WTC11 (cell line): ENCODE measurements at regions not wholly inside any gene's neighbourhood (a gene's known extent, or its start where the extent isn't known, plus 50 kb on each side); places are given as distances from the start of the nearest gene placed in this dataset.

Experiments used
- ATAC-seq: fragments of 200-7000 bp; cut with Tn5 transposase; 2 replicates; pipeline ENCODE4 v1.10.0; 2021; ENCODE audit warnings: mild to moderate bottlenecking, moderate library complexity
- CTCF ChIA-PET: fragments of 300-600 bp; sonication (Branson Sonifier 250); formaldehyde crosslinking; loops from one replicate; lab custom pipeline; 2021; ENCODE audit warnings: antibody characterized with exemption; lab: Charles Lee
- POLR2A ChIA-PET: fragments of 350-600 bp; sonication (Branson Sonifier 250); formaldehyde crosslinking; loops from one replicate; lab custom pipeline; 2021; ENCODE audit warnings: antibody characterized with exemption; lab: Charles Lee
- DNase-seq: peaks from one replicate; pipeline ENCODE4 v3.0.0; 2021; ENCODE audit warnings: low spot score
- H3K27ac Mint-ChIP-seq: 2 replicates; pipeline ENCODE4 v1.8.0; 2021; ENCODE audit warnings: mixed read lengths
- H3K27me3 Mint-ChIP-seq: 2 replicates; pipeline ENCODE4 v1.8.0; 2021; ENCODE audit warnings: low read depth, mild to moderate bottlenecking, moderate library complexity, mixed read lengths
- H3K36me3 Mint-ChIP-seq: 2 replicates; pipeline ENCODE4 v1.8.0; 2021; ENCODE audit warnings: mixed read lengths
- H3K4me1 Mint-ChIP-seq: 2 replicates; pipeline ENCODE4 v1.8.0; 2022; ENCODE audit warnings: mixed read lengths
- H3K4me3 Mint-ChIP-seq: 2 replicates; pipeline ENCODE4 v1.8.0; 2021; ENCODE audit warnings: mild to moderate bottlenecking, moderate library complexity, mixed read lengths
- H3K9me3 Mint-ChIP-seq: 2 replicates; pipeline ENCODE4 v1.8.0; 2021; ENCODE audit warnings: mixed read lengths
- EMX1 ChIP-seq: fragments of 250-450 bp; sonication (Bioruptor Pico); IDR thresholded peaks from 2 replicates; pipeline ENCODE4 v1.8.0; 2021; ENCODE audit warnings: mild to moderate bottlenecking
- FOXJ3 ChIP-seq: sonication (generic); formaldehyde crosslinking; IDR thresholded peaks from 2 replicates; pipeline ENCODE4 v1.9.0; 2021; ENCODE audit warnings: missing genetic modification reagents, mild to moderate bottlenecking, borderline replicate concordance
- NFYB ChIP-seq: sonication (generic); formaldehyde crosslinking; conservative IDR thresholded peaks from 2 replicates; pipeline ENCODE4 v1.8.0; 2022; ENCODE audit warnings: low read depth, missing genetic modification reagents
- TF ChIP-seq, protein P1 (sequence below): sonication (generic); formaldehyde crosslinking; IDR thresholded peaks from 2 replicates; pipeline ENCODE4 v1.8.0; 2022; ENCODE audit warnings: mild to moderate bottlenecking, missing genetic modification reagents
- TF ChIP-seq, protein P2 (sequence below): sonication (generic); formaldehyde crosslinking; IDR thresholded peaks from 2 replicates; pipeline ENCODE4 v1.8.0; 2022; ENCODE audit warnings: missing genetic modification reagents
- TF ChIP-seq, protein P3 (sequence below): fragments of 250-450 bp; sonication (Bioruptor Pico); IDR thresholded peaks from 2 replicates; pipeline ENCODE4 v1.9.0; 2021; ENCODE audit warnings: mild to moderate bottlenecking
- TF ChIP-seq, protein P4 (sequence below): sonication (generic); formaldehyde crosslinking; IDR thresholded peaks from 2 replicates; pipeline ENCODE4 v1.8.0; 2022; ENCODE audit warnings: mild to moderate bottlenecking, missing genetic modification reagents
- TF ChIP-seq, protein P5 (sequence below): fragments of 250-450 bp; sonication (Bioruptor Pico); IDR thresholded peaks from 2 replicates; pipeline ENCODE4 v1.8.0; 2021; ENCODE audit warnings: mild to moderate bottlenecking
- TF ChIP-seq, protein P6 (sequence below): sonication (generic); formaldehyde crosslinking; IDR thresholded peaks from 2 replicates; pipeline ENCODE4 v1.8.1; 2023; ENCODE audit warnings: mild to moderate bottlenecking, missing genetic modification reagents, moderate library complexity

DNA sequence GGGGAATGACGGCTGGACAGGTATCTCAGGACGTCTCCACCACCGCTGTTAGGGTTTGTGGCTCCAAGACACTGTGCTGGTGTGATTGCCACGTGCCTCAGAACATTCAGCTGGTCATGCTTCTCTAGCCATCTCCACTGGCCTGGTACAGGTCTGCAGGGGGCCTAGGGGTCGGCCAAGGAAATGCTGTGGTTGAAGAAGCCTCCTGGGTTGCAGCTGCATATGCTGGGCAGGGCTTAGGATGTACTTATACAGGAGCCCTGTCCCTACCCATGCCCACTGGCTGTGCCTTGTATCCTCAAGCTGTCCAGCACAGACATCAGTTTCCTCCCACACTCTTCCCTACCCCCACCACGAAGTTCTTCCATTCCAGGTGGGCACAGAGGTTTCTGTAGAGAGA, 64.1 kb downstream of the NPPC start (continued):
- TF ChIP-seq, protein P1, sequence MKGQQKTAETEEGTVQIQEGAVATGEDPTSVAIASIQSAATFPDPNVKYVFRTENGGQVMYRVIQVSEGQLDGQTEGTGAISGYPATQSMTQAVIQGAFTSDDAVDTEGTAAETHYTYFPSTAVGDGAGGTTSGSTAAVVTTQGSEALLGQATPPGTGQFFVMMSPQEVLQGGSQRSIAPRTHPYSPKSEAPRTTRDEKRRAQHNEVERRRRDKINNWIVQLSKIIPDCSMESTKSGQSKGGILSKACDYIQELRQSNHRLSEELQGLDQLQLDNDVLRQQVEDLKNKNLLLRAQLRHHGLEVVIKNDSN (CRISPR knock-in tag) = no peak
- TF ChIP-seq, protein P2, sequence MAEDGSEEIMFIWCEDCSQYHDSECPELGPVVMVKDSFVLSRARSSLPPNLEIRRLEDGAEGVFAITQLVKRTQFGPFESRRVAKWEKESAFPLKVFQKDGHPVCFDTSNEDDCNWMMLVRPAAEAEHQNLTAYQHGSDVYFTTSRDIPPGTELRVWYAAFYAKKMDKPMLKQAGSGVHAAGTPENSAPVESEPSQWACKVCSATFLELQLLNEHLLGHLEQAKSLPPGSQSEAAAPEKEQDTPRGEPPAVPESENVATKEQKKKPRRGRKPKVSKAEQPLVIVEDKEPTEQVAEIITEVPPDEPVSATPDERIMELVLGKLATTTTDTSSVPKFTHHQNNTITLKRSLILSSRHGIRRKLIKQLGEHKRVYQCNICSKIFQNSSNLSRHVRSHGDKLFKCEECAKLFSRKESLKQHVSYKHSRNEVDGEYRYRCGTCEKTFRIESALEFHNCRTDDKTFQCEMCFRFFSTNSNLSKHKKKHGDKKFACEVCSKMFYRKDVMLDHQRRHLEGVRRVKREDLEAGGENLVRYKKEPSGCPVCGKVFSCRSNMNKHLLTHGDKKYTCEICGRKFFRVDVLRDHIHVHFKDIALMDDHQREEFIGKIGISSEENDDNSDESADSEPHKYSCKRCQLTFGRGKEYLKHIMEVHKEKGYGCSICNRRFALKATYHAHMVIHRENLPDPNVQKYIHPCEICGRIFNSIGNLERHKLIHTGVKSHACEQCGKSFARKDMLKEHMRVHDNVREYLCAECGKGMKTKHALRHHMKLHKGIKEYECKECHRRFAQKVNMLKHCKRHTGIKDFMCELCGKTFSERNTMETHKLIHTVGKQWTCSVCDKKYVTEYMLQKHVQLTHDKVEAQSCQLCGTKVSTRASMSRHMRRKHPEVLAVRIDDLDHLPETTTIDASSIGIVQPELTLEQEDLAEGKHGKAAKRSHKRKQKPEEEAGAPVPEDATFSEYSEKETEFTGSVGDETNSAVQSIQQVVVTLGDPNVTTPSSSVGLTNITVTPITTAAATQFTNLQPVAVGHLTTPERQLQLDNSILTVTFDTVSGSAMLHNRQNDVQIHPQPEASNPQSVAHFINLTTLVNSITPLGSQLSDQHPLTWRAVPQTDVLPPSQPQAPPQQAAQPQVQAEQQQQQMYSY (CRISPR knock-in tag) = no peak
- TF ChIP-seq, protein P3, sequence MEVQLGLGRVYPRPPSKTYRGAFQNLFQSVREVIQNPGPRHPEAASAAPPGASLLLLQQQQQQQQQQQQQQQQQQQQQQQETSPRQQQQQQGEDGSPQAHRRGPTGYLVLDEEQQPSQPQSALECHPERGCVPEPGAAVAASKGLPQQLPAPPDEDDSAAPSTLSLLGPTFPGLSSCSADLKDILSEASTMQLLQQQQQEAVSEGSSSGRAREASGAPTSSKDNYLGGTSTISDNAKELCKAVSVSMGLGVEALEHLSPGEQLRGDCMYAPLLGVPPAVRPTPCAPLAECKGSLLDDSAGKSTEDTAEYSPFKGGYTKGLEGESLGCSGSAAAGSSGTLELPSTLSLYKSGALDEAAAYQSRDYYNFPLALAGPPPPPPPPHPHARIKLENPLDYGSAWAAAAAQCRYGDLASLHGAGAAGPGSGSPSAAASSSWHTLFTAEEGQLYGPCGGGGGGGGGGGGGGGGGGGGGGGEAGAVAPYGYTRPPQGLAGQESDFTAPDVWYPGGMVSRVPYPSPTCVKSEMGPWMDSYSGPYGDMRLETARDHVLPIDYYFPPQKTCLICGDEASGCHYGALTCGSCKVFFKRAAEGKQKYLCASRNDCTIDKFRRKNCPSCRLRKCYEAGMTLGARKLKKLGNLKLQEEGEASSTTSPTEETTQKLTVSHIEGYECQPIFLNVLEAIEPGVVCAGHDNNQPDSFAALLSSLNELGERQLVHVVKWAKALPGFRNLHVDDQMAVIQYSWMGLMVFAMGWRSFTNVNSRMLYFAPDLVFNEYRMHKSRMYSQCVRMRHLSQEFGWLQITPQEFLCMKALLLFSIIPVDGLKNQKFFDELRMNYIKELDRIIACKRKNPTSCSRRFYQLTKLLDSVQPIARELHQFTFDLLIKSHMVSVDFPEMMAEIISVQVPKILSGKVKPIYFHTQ (CRISPR knock-in tag) = no peak
- TF ChIP-seq EMX1 (CRISPR knock-in tag) = no peak
- TF ChIP-seq, protein P4, sequence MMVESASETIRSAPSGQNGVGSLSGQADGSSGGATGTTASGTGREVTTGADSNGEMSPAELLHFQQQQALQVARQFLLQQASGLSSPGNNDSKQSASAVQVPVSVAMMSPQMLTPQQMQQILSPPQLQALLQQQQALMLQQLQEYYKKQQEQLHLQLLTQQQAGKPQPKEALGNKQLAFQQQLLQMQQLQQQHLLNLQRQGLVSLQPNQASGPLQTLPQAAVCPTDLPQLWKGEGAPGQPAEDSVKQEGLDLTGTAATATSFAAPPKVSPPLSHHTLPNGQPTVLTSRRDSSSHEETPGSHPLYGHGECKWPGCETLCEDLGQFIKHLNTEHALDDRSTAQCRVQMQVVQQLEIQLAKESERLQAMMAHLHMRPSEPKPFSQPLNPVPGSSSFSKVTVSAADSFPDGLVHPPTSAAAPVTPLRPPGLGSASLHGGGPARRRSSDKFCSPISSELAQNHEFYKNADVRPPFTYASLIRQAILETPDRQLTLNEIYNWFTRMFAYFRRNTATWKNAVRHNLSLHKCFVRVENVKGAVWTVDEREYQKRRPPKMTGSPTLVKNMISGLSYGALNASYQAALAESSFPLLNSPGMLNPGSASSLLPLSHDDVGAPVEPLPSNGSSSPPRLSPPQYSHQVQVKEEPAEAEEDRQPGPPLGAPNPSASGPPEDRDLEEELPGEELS (CRISPR knock-in tag) = no peak

DNA sequence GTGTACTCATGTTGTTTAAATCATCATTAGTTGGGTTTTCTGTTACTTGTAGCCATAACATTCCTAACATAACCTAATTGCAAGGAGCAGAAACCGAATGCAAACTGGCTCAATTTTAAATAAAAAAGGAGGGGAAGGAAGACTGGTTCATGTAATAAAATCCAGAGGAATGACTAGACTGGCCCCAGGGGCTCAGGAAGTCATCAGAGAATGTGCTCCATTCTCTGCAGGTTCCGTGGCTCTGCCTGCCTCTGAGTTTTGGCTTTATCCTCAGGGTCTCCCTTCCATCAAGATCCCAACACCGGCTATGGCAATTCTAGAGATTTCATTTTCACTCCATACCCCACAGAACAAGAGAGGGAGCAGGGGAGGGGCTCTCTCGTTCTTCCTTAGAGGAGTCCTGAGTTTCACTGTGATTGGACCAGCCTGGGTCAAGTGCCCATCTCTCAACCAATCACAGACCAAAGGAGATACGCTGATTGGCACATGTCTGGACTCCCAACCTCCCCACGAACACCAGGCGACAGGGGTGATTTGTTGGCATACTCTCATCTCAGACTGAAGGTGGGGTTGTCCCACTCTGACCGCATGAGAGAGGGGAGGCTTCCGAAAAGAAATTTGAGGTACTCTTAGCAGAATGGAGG, 64.8 kb downstream of the NPPC start:
- ChIA-PET POLR2A (no interaction called here), CTCF (no interaction called here)
- Mint-ChIP-seq H3K4me3 (no peak overlapping the region), H3K27me3 (peaks cover 6% of the 10 kb centered on the region), H3K9me3 (peaks cover 17% of the 10 kb centered on the region), H3K27ac (no peak overlapping the region), H3K4me1 (no peaks in the 10 kb centered on the region), H3K36me3 (peaks cover 6% of the 10 kb centered on the region; the same call in 1 of the 2 replicates)
- TF ChIP-seq NFYB (CRISPR knock-in tag) (peak; percentile 52), FOXJ3 (CRISPR knock-in tag) (no peak)
- TF ChIP-seq, protein P5, sequence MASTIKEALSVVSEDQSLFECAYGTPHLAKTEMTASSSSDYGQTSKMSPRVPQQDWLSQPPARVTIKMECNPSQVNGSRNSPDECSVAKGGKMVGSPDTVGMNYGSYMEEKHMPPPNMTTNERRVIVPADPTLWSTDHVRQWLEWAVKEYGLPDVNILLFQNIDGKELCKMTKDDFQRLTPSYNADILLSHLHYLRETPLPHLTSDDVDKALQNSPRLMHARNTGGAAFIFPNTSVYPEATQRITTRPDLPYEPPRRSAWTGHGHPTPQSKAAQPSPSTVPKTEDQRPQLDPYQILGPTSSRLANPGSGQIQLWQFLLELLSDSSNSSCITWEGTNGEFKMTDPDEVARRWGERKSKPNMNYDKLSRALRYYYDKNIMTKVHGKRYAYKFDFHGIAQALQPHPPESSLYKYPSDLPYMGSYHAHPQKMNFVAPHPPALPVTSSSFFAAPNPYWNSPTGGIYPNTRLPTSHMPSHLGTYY (CRISPR knock-in tag) = no peak
- TF ChIP-seq, protein P1 (CRISPR knock-in tag) = 0 out of 2 replicates have a peak, but pooled peaks have one; percentile 28
- TF ChIP-seq, protein P6, sequence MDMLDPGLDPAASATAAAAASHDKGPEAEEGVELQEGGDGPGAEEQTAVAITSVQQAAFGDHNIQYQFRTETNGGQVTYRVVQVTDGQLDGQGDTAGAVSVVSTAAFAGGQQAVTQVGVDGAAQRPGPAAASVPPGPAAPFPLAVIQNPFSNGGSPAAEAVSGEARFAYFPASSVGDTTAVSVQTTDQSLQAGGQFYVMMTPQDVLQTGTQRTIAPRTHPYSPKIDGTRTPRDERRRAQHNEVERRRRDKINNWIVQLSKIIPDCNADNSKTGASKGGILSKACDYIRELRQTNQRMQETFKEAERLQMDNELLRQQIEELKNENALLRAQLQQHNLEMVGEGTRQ (CRISPR knock-in tag) = peak; percentile 63
- ATAC-seq (peak; percentile 68), DNase-seq (no peak)
